Glomerular endothelial cell (primary cell): ENCODE measurements at regions not wholly inside any gene's neighbourhood (a gene's known extent, or its start where the extent isn't known, plus 50 kb on each side); places are given as distances from the start of the nearest gene placed in this dataset.
"Not testable (repeated sequence)": the region's sequence is repeated elsewhere in the genome, so short reads cannot be mapped to it uniquely, and the experiment has no call there.

Experiments used
- DNase-seq: peaks from one replicate; pipeline ENCODE4 v3.0.0-alpha.2; 2011; ENCODE audit warnings: low read depth, low spot score; ENCODE audit errors: extremely low read depth

- DNase-seq: no peak
Observed at GRCh38 chr6:47180633-47181032, 129.1 kb downstream of the TNFRSF21 start.

- no peak for DNase-seq
Observed at GRCh38 chr6:47179286-47179685, 130.4 kb downstream of the TNFRSF21 start.

- DNase-seq: no peak
Observed at GRCh38 chr6:47175656-47176055, 133.5 kb upstream of the ADGRF1 start.

- no peak for DNase-seq
Observed at GRCh38 chr6:47174502-47175023, 132.4 kb upstream of the ADGRF1 start.

GRCh38 chr6:47174063-47174462, 131.9 kb upstream of the ADGRF1 start:
- DNase-seq: not testable (repeated sequence)

GRCh38 chr6:47173145-47173544, 131.0 kb upstream of the ADGRF1 start:
- not testable (repeated sequence) for DNase-seq

- DNase-seq: no peak
Observed at GRCh38 chr6:47170617-47170947, 128.4 kb upstream of the ADGRF1 start.

- no peak for DNase-seq
Observed at GRCh38 chr6:47169785-47170616, 127.9 kb upstream of the ADGRF1 start.

GRCh38 chr6:47168180-47168579, 126.0 kb upstream of the ADGRF1 start:
- DNase-seq: no peak

- DNase-seq: no peak
Observed at GRCh38 chr6:47165918-47166317, 123.8 kb upstream of the ADGRF1 start.

GRCh38 chr6:47164877-47165276, 122.7 kb upstream of the ADGRF1 start:
- no peak for DNase-seq

- DNase-seq: no peak
Observed at GRCh38 chr6:47163536-47163935, 121.4 kb upstream of the ADGRF1 start.

GRCh38 chr6:47162793-47163192, 120.7 kb upstream of the ADGRF1 start:
- no peak for DNase-seq

GRCh38 chr6:47162231-47162630, 120.1 kb upstream of the ADGRF1 start:
- no peak for DNase-seq

GRCh38 chr6:47161176-47161687, 119.1 kb upstream of the ADGRF1 start:
- DNase-seq: no peak

- DNase-seq: no peak
Observed at GRCh38 chr6:47160702-47161101, 118.6 kb upstream of the ADGRF1 start.

GRCh38 chr6:47159763-47160162, 117.6 kb upstream of the ADGRF1 start:
- no peak for DNase-seq

- DNase-seq: no peak
Observed at GRCh38 chr6:47157653-47158219, 115.6 kb upstream of the ADGRF1 start.

- DNase-seq: no peak
Observed at GRCh38 chr6:47157063-47157462, 114.9 kb upstream of the ADGRF1 start.

GRCh38 chr6:47156196-47156595, 114.1 kb upstream of the ADGRF1 start:
- no peak for DNase-seq

GRCh38 chr6:47153404-47153755, 111.2 kb upstream of the ADGRF1 start:
- DNase-seq: no peak
